ENCODE measurements at regions not wholly inside any gene's neighbourhood (a gene's known extent, or its start where the extent isn't known, plus 50 kb on each side); places are given as distances from the start of the nearest gene placed in this dataset.
"Not testable (repeated sequence)": the region's sequence is repeated elsewhere in the genome, so short reads cannot be mapped to it uniquely, and the experiment has no call there.

- peaks cover 1% of the 10 kb centered on the region for H3K4me1 ChIP-seq (ENCODE audit: control insufficient read depth, insufficient read depth, low read length)
- no peak for DNase-seq
- H3K36me3 ChIP-seq (ENCODE audit: control insufficient read depth, insufficient read depth, low read length) = no peaks in the 10 kb centered on the region
- no peak overlapping the region for H3K4me3 ChIP-seq (ENCODE audit: low read length)
- H3K27ac ChIP-seq (ENCODE audit: low read length) = no peak overlapping the region
- H3K27me3 ChIP-seq (ENCODE audit: control insufficient read depth, insufficient read depth, low read length) = no peaks in the 10 kb centered on the region
- no peaks in the 10 kb centered on the region for H3K9me3 ChIP-seq (replicated peaks; ENCODE audit: control insufficient read depth, low read depth, low read length)
- 92% methylated on average over 5 of the region's 5 CpGs for WGBS (ENCODE audit: insufficient coverage)
These were observed 265.5 kb upstream of the PAPPA start for GRCh38 chr9:115888131-115888530.

GRCh38 chr9:115891929-115892328, 261.7 kb upstream of the PAPPA start:
- H3K4me3 ChIP-seq (ENCODE audit: low read length) = no peak overlapping the region
- no peak for DNase-seq
- no peaks in the 10 kb centered on the region for H3K36me3 ChIP-seq (ENCODE audit: control insufficient read depth, insufficient read depth, low read length)
- H3K4me1 ChIP-seq (ENCODE audit: control insufficient read depth, insufficient read depth, low read length) = no peaks in the 10 kb centered on the region
- H3K27me3 ChIP-seq (ENCODE audit: control insufficient read depth, insufficient read depth, low read length) = no peaks in the 10 kb centered on the region
- H3K27ac ChIP-seq (ENCODE audit: low read length) = no peak overlapping the region
- no peaks in the 10 kb centered on the region for H3K9me3 ChIP-seq (replicated peaks; ENCODE audit: control insufficient read depth, low read depth, low read length)
- WGBS (ENCODE audit: insufficient coverage) = no CpG with 5 or more reads among the region's 2 CpGs

GRCh38 chr9:115898478-115898877, 255.1 kb upstream of the PAPPA start:
- not testable (repeated sequence) for DNase-seq; H3K27ac ChIP-seq (ENCODE audit: low read length); H3K27me3 ChIP-seq (ENCODE audit: control insufficient read depth, insufficient read depth, low read length); H3K36me3 ChIP-seq (ENCODE audit: control insufficient read depth, insufficient read depth, low read length); H3K4me1 ChIP-seq (ENCODE audit: control insufficient read depth, insufficient read depth, low read length); H3K4me3 ChIP-seq (ENCODE audit: low read length); H3K9me3 ChIP-seq (replicated peaks; ENCODE audit: control insufficient read depth, low read depth, low read length)
- WGBS (ENCODE audit: insufficient coverage) = no CpG with 5 or more reads among the region's 2 CpGs

DNA sequence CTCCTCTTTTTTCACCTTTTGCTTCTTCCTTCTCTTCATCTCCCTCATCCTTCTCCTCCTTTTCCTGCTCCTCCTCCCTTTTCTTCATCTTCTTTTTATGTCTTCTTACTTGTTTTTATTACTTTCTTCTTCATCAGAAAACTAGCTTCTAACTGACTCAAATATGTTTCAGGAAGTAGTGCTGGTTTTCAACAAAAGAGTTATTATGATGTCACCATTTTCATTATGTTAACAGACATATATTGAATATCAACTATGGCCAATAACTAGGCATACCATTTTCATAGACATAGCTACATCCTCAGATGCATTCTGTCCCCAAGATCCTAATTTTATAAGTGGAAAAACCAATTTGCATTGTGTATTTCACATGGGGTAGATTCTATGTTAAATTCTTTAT, 252.9 kb upstream of the PAPPA start:
- H3K27me3 ChIP-seq (ENCODE audit: control insufficient read depth, insufficient read depth, low read length) = no peaks in the 10 kb centered on the region
- DNase-seq = no peak
- H3K4me3 ChIP-seq (ENCODE audit: low read length) = no peak overlapping the region

DNA sequence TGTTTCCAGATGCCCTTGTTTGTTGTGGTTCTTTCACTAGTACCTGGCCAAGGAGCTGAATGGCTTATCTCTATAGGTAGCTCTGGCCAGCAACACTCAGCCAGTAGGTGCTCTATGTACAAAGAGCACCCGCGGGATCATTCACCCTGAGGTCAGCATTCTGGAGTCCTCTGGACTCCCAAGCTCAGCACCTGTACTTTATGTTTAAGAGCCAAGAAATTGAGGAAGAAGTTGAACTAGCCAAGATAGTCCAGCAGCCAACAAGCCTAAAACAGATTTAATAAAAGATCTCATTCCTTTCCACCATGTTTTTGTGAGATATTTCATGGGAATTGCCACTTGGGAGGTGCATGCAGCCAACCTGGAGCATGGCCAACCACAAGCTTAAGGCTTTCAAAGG, 242.6 kb upstream of the PAPPA start:
- peak; percentile 83 for DNase-seq
- H3K27me3 ChIP-seq (ENCODE audit: control insufficient read depth, insufficient read depth, low read length) = no peaks in the 10 kb centered on the region
- WGBS (ENCODE audit: insufficient coverage) = no CpG with 5 or more reads among the region's 2 CpGs

More for the DNA sequence above, 252.9 kb upstream of the PAPPA start:
- Histone ChIP-seq H3K27ac (ENCODE audit: low read length) (no peak overlapping the region), H3K9me3 (replicated peaks; ENCODE audit: control insufficient read depth, low read depth, low read length) (no peaks in the 10 kb centered on the region), H3K4me1 (ENCODE audit: control insufficient read depth, insufficient read depth, low read length) (no peaks in the 10 kb centered on the region), H3K36me3 (ENCODE audit: control insufficient read depth, insufficient read depth, low read length) (no peaks in the 10 kb centered on the region)

DNA sequence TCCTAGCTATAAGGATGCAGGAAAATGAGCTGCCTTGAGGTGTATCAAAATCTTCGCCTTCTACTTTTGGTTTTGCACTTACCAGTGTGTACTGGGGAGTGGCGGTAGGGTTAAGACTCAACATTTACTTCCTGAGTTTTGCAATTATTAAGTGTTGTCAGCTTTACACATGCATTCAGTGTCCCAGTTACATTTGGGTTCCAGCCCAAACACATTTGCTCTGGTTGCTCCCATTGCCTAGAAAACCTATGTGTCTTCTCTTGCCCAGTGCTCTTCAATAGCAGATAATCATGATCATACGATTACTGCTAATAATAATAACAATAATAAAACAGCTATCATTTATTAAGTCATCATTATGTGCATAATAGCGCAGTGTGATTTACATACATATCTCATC, 241.5 kb upstream of the PAPPA start:
- WGBS (ENCODE audit: insufficient coverage) = 92% methylated on average over 2 of the region's 4 CpGs
- no peak overlapping the region for H3K4me3 ChIP-seq (ENCODE audit: low read length)
- no peaks in the 10 kb centered on the region for H3K36me3 ChIP-seq (ENCODE audit: control insufficient read depth, insufficient read depth, low read length)
- H3K27me3 ChIP-seq (ENCODE audit: control insufficient read depth, insufficient read depth, low read length) = no peaks in the 10 kb centered on the region
- peaks cover 2% of the 10 kb centered on the region for H3K4me1 ChIP-seq (ENCODE audit: control insufficient read depth, insufficient read depth, low read length)
- H3K27ac ChIP-seq (ENCODE audit: low read length) = no peak overlapping the region
- no peaks in the 10 kb centered on the region for H3K9me3 ChIP-seq (replicated peaks; ENCODE audit: control insufficient read depth, low read depth, low read length)
- peak; percentile 2 for DNase-seq

More for the DNA sequence above, 242.6 kb upstream of the PAPPA start:
- Histone ChIP-seq H3K36me3 (ENCODE audit: control insufficient read depth, insufficient read depth, low read length) (no peaks in the 10 kb centered on the region), H3K27ac (ENCODE audit: low read length) (no peak overlapping the region), H3K4me3 (ENCODE audit: low read length) (no peak overlapping the region), H3K4me1 (ENCODE audit: control insufficient read depth, insufficient read depth, low read length) (peaks cover 2% of the 10 kb centered on the region), H3K9me3 (replicated peaks; ENCODE audit: control insufficient read depth, low read depth, low read length) (no peaks in the 10 kb centered on the region)

DNA sequence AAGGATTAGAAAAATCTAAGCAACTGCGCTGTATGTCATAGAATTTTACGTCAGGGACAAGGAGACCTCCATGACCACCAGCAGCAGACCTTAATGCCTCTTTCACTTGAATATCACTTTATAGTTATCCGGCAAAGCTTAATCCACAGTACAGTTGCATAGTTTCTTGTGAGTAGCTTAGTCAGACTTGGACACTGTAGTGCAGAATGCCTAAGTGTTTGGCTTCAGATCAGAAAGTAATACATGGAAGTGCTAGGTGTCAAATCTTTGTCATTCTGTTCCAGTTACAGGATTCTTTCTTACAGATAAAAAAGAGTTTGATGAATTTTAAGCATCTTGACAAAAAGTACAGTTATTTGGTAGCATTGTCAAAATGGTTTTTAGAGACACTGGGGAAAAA, 239.9 kb upstream of the PAPPA start:
- Histone ChIP-seq H3K4me1 (ENCODE audit: control insufficient read depth, insufficient read depth, low read length) (peaks cover 2% of the 10 kb centered on the region), H3K27me3 (ENCODE audit: control insufficient read depth, insufficient read depth, low read length) (no peaks in the 10 kb centered on the region), H3K9me3 (replicated peaks; ENCODE audit: control insufficient read depth, low read depth, low read length) (no peaks in the 10 kb centered on the region), H3K36me3 (ENCODE audit: control insufficient read depth, insufficient read depth, low read length) (no peaks in the 10 kb centered on the region), H3K4me3 (ENCODE audit: low read length) (no peak overlapping the region), H3K27ac (ENCODE audit: low read length) (no peak overlapping the region)
- DNase-seq = peak; percentile 63
- WGBS (ENCODE audit: insufficient coverage) = no CpG with 5 or more reads among the region's 3 CpGs

DNA sequence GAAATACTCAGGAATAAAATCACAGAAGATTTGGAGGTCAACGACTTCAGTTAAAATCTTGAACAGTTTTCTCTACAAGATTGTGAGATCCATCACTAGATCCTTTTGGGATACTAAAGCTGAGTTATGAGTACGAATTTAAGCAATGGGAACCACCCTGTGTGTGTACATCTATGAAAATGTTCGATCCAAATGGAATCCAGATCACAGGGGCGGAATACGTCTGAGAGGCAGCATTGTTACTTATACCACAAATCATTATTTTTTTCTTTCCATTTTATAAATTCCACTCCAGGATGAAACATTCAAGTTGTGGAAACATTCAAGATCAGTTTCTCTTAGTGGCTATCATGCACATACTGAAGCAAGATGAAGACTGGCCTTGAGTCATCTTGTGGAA, 239.3 kb upstream of the PAPPA start:
- H3K36me3 ChIP-seq (ENCODE audit: control insufficient read depth, insufficient read depth, low read length) = no peaks in the 10 kb centered on the region
- DNase-seq = peak; percentile 68
- no CpG with 5 or more reads among the region's 5 CpGs for WGBS (ENCODE audit: insufficient coverage)
- peaks cover 2% of the 10 kb centered on the region for H3K4me1 ChIP-seq (ENCODE audit: control insufficient read depth, insufficient read depth, low read length)
- no peaks in the 10 kb centered on the region for H3K27me3 ChIP-seq (ENCODE audit: control insufficient read depth, insufficient read depth, low read length)
- H3K4me3 ChIP-seq (ENCODE audit: low read length) = no peak overlapping the region
- H3K9me3 ChIP-seq (replicated peaks; ENCODE audit: control insufficient read depth, low read depth, low read length) = no peaks in the 10 kb centered on the region
- H3K27ac ChIP-seq (ENCODE audit: low read length) = no peak overlapping the region

DNA sequence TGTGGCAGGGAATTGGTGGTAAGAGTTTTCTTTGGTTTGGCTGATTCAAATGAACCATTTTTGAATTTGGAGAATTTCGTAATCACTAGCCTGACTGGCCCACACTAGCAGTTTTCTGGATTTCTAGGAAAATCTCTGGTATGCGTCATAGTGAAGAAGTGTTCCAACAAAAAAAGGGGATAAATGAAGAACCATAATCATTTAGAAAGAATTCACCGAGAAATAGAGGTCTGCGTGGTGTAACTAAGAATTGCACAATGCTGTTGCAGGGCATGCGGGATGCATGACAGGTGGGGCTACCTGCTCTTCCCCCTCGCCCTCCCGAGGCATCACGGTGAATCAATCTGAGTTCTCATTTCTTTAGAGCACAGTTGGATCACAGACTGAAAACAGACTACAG, 232.3 kb upstream of the PAPPA start:
- Histone ChIP-seq H3K4me3 (ENCODE audit: low read length) (no peak overlapping the region), H3K27ac (ENCODE audit: low read length) (no peak overlapping the region), H3K9me3 (replicated peaks; ENCODE audit: control insufficient read depth, low read depth, low read length) (no peaks in the 10 kb centered on the region), H3K27me3 (ENCODE audit: control insufficient read depth, insufficient read depth, low read length) (no peaks in the 10 kb centered on the region), H3K36me3 (ENCODE audit: control insufficient read depth, insufficient read depth, low read length) (no peaks in the 10 kb centered on the region), H3K4me1 (ENCODE audit: control insufficient read depth, insufficient read depth, low read length) (no peaks in the 10 kb centered on the region)
- 88% methylated on average over 5 of the region's 8 CpGs for WGBS (ENCODE audit: insufficient coverage)
- DNase-seq = no peak

- no peak overlapping the region for H3K4me3 ChIP-seq (ENCODE audit: low read length)
- H3K27ac ChIP-seq (ENCODE audit: low read length) = no peak overlapping the region
- no peak for DNase-seq
- no peaks in the 10 kb centered on the region for H3K36me3 ChIP-seq (ENCODE audit: control insufficient read depth, insufficient read depth, low read length)
- no peaks in the 10 kb centered on the region for H3K27me3 ChIP-seq (ENCODE audit: control insufficient read depth, insufficient read depth, low read length)
- H3K9me3 ChIP-seq (replicated peaks; ENCODE audit: control insufficient read depth, low read depth, low read length) = no peaks in the 10 kb centered on the region
- H3K4me1 ChIP-seq (ENCODE audit: control insufficient read depth, insufficient read depth, low read length) = no peaks in the 10 kb centered on the region
- 89% methylated on average over 3 of the region's 3 CpGs for WGBS (ENCODE audit: insufficient coverage)
These were observed 231.1 kb upstream of the PAPPA start for GRCh38 chr9:115922444-115922843.

GRCh38 chr9:115923410-115923809, 230.2 kb upstream of the PAPPA start:
- no CpG with 5 or more reads among the region's 1 CpG for WGBS (ENCODE audit: insufficient coverage)

More at GRCh38 chr9:115923410-115923809, 230.2 kb upstream of the PAPPA start:
- Histone ChIP-seq H3K36me3 (ENCODE audit: control insufficient read depth, insufficient read depth, low read length) (no peaks in the 10 kb centered on the region), H3K27ac (ENCODE audit: low read length) (no peak overlapping the region), H3K4me1 (ENCODE audit: control insufficient read depth, insufficient read depth, low read length) (no peaks in the 10 kb centered on the region), H3K9me3 (replicated peaks; ENCODE audit: control insufficient read depth, low read depth, low read length) (no peaks in the 10 kb centered on the region), H3K4me3 (ENCODE audit: low read length) (no peak overlapping the region), H3K27me3 (ENCODE audit: control insufficient read depth, insufficient read depth, low read length) (no peaks in the 10 kb centered on the region)
- DNase-seq = no peak

All from muscle of leg (tissue), 3 donors.